GM21786 (cell line): ENCODE measurements at regions not wholly inside any gene's neighbourhood (a gene's known extent, or its start where the extent isn't known, plus 50 kb on each side); places are given as distances from the start of the nearest gene placed in this dataset.

Experiments used
- ATAC-seq: cut with Tn5 transposase; IDR thresholded peaks from one replicate; pipeline ENCODE4 v1.9.1; 2021; ENCODE audit not compliant: unreplicated experiment

DNA sequence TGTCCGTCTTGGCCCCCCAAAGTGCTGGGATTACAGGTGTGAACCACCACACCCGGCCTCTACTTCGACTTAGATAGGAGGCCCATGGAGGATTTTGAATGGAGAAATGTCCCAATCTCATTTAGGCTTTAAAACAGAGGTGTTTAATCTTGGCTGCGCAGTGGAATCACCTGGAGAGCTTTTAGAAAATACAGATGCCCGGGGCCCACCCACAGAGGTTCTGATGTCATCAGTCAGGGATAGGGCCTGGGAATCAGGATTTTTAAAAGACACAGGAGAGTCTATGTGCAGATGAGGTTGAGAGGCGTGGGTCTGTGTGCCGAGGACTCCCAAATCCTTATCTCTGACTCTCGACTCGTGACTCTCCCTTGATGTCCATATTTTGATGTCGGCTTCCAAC, 124.0 kb upstream of the BOD1 start:
- no peak for ATAC-seq

DNA sequence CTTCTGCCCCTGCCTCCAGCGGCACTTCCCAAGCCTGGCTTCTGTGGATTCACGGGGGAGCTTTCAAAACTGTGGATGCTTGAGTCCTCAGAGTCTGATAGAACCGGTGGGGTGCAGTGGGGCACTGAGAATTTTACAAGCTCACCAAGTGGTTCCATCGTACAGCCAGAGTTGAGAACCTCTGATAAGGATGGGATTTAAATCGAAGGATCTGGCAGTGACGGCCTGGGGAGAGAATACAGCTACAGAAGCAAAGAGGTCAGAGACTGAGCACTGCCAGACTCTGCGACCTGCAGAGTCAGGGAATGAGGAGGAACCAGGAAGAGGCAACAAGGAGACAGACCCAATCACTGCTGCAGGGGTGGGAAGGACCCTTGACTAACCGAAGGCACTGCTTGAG, 124.6 kb upstream of the BOD1 start:
- ATAC-seq: no peak

- ATAC-seq: no peak
These were observed 125.4 kb upstream of the BOD1 start for GRCh38 chr5:173741729-173742431.

- ATAC-seq: peak; percentile 54
These were observed 126.0 kb upstream of the BOD1 start for GRCh38 chr5:173742432-173742816.

- ATAC-seq: peak; percentile 55
These were observed 127.3 kb upstream of the BOD1 start for GRCh38 chr5:173743641-173744343.

DNA sequence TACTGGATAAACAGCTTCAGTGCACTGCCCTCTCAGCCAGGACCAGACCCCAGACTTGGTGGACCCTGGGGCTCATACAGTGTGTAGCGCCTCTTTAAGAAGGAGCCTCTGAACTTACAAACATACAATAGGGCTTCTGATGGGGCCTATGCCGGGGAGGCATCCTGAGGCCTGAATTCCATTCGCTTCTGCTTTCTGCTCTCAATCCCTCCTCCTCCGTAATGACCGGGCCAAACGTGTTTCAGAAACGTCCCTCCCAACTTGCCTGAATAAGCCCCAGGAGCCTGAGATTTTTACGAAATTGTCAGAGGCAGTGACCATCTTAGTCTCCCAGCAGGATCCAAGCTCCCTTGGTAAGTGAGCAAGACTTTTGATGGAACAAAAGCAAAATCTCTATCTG, 128.1 kb upstream of the BOD1 start:
- no peak for ATAC-seq

- ATAC-seq: peak; percentile 60
These were observed 128.7 kb upstream of the BOD1 start for GRCh38 chr5:173745123-173745522.

GRCh38 chr5:173745557-173745956, 129.1 kb upstream of the BOD1 start:
- no peak for ATAC-seq

GRCh38 chr5:173746047-173746646, 129.7 kb upstream of the BOD1 start:
- ATAC-seq: no peak

DNA sequence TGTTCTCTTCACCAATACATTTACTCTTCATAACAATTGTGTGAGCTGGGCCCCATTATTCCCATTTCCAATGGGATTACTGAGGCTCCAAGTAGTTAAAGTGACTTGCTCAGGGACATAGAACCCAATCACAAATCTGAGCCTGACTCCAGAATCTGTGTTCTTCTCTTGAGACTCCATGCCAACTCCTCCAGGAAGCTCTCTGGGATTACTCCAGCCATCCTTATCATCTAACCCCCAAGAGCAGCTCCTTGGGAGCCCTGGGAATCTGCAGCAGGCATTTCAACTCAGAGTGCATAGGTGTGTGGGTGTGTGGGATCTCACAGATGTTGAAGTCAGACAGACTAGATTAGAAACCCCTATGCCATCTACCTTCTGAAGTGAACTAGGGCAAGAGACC, 131.4 kb upstream of the BOD1 start:
- no peak for ATAC-seq

DNA sequence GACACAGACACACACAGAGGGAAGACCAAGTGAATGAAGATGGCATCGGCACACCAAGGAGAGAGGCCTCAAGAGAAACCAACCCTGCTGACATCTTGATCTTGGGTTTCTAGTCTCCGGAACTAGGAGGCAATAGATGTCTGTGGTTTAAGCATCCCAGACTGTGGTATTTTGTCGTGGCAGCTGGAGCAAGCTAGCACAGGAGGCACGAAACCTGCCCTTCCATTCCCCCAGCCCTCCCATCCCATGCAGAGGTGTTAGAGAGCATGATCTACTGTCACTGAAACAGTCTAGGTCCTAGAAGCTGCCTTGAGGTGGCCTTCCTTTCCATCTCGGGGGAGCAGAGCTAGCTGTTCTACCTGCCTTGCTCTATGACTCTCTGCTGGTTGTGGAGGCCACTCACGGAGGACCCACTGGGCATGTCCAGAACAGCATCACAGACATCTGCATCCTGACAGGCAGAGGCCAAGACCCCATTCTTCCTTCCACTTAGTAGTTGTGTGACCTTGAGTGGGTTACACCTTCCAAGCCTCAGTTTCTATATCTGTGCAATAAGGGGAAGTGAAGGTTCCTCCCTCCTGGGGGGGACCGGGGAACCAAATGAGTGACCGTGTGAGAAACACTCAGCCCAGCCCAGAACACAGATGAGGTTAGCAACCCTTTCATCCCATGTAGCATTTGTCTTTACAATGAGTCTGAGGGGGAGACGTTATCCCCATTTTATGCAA, 134.3 kb upstream of the BOD1 start:
- ATAC-seq: no peak

- ATAC-seq: no peak
These were observed 134.8 kb upstream of the BOD1 start for GRCh38 chr5:173751266-173751600.

- ATAC-seq: no peak
These were observed 135.5 kb upstream of the CPEB4 start for GRCh38 chr5:173752653-173753052.

DNA sequence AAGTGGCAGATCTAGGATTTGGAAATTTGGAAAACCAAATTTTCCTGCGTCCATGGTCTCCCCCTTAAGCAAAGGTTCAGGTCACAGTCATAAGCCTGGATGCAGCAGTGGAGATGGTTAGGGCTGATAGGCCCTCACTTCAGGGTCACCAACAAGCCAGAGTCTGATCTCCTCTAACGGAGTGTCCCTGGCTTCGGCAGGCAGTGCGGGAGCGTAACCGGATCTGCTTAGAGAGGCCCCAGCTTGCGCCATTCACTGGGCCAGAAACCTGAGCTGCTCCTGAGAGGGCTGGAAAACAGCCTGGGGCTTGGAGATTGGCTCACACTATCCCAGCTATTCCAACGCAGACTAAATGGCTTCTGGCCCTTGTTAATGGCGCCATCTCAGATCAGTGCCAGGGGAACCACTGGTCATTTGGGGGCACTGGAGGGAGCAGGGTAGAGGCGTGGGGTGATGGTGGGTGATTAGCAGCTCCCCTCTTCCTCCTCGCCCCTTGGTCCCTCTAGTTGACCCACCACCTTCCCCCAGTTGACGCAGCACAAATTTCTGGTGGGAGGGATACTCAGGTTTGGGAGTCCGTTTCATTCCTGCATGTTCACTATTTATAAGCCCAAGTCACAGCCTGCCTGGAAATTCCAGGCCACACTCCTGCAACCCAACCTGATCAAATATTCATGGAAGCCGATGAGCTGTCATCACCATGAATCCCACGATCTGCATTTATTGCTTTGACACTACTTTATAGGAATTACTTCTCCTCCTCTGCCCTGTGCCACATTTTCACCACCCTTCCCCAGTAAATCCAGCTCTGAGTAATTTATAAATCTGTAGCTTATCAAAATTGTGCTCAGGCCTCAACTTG, 134.6 kb upstream of the CPEB4 start:
- ATAC-seq: no peak

DNA sequence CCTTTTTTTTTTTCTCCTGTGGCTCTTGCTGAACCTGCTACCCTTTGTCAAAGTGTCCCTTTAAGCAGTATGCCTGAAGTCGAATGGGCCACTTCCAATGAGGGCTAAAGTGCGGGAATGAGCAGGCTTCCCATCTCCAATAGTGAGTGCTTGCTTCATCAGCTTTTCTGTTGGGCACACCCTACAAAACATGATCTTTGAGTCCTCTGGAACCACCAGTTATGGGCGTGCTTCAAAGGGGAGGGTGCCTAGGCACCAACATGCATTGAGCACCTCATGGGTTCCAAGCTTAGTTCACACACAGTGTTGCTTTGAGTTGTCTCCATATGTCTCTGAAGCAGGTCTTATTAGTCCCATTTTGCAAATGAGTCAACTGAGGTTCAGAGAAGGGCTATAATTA, 132.8 kb upstream of the CPEB4 start:
- ATAC-seq: no peak

GRCh38 chr5:173757403-173758209, 130.5 kb upstream of the CPEB4 start:
- no peak for ATAC-seq

DNA sequence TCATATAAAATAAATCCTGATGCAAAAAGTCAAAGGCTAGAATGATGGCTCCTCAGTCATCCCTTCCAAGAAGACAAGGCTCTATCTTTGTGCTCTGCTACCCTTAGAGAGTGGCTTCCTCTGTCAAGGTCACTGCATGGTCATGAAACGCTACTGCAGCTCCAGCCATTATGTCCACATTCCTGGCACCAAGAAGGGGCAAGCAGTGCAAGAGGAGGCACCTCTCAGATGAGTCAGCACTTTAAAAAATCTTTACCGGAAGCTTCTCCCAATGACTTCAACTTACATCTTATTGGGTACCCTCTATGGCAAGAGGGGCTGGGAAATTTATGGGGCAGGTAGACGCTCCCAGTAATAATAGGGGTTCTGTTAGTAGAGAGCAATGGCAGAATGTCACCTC, 129.5 kb upstream of the CPEB4 start:
- no peak for ATAC-seq

DNA sequence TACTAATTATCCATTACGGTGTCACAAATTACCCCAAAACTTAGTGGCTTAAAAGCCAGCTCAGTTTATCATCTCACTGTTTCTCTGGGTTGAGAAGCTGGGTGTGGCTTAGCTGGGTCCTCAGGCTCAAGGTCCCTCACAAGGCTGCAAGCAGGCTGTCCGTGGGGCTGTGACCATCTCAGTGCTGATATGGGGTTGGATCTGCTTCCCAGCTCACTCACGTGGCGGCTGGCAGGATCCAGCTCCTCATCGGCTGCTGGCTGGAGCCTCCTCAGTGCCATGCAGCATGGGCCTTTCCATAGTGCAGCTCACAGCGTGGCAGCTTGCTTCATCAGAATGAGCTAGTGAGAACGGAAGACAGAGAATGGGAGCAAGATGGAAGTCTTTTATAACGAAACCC, 128.5 kb upstream of the CPEB4 start:
- no peak for ATAC-seq

GRCh38 chr5:173760461-173761177, 127.5 kb upstream of the CPEB4 start:
- ATAC-seq: no peak

- no peak for ATAC-seq
These were observed 127.0 kb upstream of the CPEB4 start for GRCh38 chr5:173761178-173761513.
